ENCODE measurements at regions not wholly inside any gene's neighbourhood (a gene's known extent, or its start where the extent isn't known, plus 50 kb on each side); places are given as distances from the start of the nearest gene placed in this dataset.
"Not testable (repeated sequence)": the region's sequence is repeated elsewhere in the genome, so short reads cannot be mapped to it uniquely, and the experiment has no call there.

DNA sequence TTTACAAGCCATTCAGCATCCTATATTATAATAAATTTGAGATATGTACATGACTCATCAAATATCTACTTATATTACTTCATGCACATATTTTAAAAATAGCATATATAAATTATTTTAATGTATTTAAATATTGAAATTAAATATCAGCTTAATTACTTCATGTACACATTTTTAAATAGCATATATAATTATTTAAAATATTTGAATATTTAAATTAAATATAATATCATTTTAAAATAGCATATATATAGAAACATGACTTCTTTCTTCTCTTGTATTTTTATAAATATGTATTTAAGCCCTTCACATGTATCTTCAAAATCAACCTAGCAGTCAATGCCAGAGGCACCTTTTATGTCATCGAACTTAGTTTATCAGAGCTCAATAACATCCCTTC is 298.8 kb upstream of the DSEL start:
- no peak for DNase-seq

DNA sequence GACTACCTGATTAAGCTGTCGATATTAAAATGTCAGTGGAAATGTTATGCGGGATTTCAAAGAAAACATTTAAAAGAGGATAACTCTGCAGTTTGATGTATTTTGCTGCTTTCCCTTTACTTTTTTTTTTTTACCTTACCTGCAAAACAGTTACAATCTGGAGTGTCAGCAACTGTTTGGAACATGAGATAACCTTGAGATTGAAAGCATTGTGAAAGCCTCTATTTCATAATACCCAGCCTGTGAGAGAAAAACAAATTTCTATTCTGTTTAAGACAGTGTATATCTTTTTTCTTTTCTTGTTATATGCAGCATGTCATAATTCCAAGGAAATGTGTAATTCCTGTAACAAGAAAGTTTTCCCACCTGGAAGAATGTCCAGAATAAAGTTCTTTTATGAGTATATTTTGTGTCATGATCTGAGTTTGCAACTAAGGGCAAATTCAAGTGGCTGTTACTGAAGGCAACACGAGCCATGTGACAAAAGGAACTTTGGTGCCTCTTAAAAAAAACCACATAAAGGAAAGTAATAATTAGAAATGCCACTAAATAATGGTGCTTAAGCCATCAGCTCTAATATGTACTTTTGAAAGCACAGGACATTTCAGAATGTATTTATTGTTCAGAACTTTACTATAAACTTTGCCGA is 297.0 kb upstream of the DSEL start:
- DNase-seq = no peak

DNA sequence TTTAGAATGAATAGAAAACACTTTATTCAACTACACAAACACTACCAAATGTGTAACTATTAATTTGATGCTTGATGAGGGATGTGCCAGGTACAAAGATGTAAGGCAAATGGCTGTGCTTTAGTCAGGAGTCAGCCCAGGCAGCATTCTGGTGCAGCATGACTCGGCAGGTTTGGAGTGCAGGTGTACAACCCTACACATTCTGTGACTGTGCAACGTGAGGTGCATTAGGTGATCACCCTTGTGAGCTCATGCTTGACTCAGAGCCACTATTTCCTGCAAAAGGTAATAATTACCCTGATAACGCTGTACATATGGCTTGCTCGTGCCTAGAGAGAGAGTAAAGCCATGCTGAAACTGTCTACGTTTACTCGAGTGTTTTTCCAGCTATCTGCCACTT is 288.7 kb upstream of the DSEL start:
- DNase-seq = no peak

DNA sequence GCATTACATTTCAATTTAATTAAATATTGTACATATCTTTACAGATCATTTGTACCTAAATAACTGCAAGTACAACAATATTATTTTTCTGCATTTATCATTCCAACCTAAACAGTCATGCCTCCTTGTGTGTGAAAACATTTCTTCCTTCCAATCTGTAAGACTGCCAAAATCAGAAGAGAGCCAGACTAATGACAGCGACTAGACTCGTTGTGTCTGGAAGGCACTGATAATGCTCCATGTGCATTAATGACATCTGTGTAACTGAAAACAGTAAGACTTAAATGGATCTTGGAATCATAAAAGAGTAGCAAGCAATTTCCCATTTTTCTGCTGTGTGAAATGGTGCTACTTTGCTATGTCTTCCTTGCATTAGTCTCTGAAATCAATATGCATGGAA is 278.0 kb upstream of the DSEL start:
- DNase-seq = no peak

DNA sequence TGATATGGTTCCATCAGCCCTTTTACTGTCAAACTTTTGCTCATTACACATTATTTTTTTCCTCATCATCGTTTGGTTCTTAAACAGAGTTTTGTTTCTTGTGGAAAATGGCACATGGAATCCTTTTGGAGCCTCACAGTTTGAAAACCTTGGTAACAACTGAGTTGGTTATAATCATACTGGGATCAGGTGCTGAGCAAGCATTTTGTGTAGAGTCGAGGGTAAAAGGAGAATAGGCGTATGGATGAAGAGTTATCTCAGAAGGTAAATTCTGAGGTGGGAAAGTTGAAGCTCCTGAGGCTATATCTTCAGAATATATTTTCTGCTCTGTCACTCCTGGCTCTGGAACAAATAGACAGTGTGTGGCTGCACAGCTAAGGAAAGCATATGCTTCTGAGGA is 274.0 kb upstream of the DSEL start:
- no peak for DNase-seq

DNA sequence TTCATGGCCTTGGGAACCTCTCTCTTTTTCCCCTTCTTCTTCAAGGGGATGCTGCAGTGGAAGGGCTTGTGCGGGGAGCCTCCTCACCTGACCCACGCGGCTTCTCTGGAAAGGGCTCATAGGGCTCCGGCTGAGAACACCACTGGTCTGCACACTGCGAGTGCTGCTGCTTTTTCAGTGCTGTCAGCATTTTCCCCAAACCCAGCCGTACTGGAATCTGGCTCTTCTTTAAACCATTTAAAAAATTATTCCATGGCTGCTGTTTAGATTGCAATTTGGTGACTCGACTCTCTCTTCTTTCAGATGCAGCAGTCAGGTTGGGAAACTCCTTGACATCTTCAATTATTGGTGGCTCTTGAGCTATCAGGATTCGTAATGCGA is 272.6 kb upstream of the DSEL start:
- DNase-seq = no peak

DNA sequence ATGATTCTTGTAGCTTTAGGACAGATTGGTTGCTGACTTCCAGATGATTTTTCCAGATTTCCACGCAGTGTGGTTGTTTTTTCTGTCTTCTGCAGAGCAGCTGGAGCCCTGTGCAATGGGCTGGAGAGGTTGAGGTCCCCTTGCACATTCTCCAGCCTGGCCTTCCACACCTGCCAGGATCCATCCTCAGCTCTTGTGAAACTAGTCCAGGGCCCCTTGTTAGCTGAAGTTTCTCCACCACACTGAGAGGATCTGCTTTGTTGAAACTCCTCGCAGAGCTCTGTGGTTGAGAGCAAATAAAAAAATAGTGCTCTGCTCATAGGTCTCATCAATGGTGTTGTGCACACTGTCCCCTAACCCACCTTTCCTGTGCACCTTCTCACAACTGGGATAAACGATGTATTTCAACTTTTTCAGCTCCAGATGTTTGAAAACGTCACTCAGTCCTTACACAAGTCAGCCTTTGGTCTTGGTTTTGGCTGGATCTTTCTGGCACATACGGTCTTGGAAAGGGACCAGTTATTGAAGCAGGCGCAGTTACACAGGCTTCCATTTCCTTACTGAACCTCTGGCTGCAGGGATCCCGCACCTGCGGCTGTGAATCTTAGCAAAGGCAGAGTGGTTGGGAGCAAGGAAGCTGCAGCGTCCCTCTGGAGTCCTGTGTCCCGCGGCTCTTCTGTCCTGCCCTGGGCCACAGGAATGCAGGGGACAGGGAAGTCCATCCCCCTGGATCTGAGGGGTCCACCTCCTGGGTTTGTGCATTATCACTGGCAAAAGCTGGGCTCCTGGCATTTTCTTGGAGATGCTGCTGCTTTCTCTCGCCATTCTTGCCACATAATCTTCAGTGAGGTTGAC is 272.0 kb upstream of the DSEL start:
- no peak for DNase-seq

DNA sequence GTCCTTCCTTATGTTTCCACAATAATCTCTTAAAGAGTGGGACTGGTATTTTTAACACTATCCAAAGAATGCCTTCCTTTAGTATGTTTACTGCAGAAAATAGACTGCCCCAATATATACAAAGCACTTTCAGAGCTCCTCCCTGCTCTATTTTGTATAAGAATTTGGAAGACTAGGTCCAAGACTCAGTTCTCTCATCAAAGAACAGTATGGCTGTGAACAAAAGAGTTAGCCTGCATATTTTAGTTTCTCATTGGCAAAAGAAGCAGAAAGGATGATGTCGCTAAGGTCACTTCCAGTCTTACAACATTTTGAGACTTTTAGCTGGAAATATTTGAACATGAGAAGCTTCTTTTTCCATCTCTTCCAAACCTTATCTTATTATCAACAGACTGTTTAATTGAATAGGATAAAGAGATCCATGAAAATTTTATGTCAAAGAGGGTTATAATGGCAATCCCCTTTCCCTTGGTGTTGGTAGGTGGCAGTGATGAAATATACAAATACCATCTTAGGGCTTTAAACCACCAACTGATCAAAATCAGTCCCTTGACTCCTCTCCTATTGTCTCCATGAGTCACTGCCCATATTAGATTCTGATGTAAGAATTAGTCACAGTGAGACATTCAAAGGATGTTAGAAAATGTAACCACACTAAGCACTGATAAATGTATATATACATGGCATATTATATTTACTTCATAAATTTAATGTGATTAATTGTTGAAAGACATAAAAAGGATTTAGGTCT is 266.9 kb upstream of the DSEL start:
- no peak for DNase-seq

DNA sequence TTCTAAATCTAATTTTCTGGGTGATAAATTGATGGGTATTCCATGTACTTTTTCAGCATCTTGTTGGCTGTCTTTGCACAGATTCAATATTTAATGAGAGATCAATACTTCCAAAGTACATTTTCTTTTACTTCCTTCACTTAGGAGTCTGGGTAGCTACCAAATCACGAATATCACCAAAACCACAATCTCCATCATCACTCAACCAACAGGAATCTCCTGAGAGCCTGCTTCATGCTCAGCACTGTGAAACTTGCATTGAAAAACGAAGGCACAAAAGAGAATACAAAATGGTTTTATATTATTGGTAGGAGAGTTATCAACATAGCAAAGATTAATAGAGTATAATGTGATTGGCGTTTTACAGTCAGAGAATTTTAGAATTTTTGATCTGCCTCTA is 261.5 kb upstream of the DSEL start:
- no peak for DNase-seq

DNA sequence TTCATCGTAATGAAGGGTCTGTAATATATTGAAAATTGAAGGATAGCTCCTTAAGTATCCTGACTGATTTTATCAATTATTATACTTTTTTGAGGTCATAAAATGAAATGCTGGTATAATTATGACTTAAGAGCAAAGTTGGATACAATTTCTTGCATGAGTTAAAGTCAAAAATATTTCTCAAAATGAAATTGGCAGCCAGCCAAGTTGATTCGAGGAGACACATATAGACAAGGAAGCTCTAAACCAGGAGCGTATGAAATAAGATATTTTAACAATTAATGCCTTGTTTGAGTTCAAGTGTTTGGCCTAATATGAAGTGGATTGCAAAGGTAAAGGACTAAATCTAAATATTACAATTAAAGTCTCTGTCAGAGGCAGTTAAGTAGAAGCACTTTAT is 260.4 kb upstream of the DSEL start:
- no peak for DNase-seq

DNA sequence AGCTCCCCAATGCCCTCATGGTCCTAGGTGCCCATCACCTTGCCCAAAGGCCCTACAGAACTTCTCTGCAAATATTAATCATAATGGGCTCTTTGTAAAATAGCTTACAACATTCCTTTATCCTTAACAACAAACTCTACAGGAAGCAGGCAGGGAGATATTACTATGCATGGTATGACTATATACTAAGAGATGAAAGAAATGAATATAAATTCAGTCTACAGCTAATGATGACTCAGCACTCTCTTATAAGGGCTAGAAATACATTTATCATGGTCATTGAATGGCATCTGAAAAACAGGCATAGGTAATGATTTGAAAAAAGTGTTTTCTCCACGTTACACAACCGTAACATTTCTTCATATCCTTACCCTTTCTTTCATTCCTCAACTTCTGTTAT is 254.8 kb upstream of the DSEL start:
- DNase-seq = no peak

DNA sequence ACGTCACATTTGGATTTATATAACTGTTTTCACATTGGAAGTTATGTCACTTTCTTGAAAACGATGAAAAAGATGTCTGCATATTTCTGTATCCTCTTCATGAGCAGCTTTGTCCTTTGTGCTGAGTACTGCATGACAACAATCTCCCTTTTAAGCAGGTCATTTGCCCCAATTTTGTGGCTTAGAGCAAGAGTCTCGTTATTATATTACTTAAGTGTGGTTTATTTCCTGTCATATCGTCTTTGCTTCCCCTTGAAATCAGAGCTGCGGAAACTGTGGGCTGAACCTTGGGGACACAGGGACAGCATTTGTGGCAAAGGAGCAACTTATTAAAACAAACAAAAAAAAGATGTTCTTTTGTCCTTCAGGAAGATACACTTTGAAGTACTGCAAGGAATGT is 254.0 kb upstream of the DSEL start:
- no peak for DNase-seq

DNA sequence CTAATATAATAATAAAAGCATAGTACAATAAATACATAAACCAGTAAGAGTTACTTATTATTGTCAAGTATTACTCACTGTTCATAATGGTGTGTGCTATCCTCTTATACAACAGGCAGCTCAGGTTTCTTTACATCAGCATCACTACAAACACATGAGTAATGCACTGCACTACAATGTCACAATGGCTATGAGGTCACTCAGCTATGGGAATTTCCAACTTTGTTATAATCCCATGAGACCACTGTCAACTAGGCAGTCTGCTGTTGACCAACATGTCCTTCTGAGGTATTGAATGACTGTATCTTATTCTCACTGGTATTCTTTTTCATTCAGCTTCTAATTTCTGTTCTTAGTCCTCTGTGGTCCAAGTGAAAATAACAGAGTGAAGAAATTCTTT is 250.4 kb upstream of the DSEL start:
- no peak for DNase-seq

DNA sequence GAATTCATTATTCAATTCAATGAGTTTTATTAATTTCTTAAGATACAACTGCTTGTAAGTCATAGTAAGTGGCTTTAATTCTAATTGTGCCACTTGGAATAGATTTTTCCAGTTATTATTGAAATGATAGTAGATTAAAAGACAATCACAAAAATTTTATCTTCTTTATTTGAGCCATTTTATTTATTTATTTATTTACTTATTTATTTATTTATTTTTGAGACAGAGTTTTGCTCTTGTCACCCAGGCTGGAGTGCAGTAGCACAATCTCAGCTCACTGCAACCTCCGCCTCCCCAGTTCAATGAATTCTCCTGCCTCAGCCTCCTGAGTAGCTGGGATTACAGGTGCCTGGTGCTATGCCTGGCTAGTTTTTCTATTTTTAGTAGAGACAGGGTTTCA is 235.7 kb upstream of the DSEL start:
- not testable (repeated sequence) for DNase-seq

DNA sequence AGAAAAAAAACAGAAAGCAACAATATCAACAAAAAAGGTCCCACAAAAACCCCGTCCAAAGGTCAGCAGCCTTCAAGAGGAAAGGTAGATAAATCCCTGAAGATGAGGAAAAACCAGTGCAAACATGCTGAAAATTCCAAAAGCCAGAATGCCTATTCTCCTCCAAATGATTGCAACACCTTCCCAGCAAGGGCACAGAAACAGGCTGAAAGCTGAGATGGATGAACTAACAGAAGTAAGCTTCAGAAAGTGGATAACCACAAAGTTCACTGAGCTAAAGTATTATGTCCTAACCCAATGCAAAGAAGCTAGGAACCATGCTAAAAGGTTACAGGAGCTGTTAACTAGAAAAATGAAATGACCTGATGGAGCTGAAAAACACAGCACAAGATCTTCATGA is 226.4 kb upstream of the DSEL start:
- DNase-seq = no peak

DNA sequence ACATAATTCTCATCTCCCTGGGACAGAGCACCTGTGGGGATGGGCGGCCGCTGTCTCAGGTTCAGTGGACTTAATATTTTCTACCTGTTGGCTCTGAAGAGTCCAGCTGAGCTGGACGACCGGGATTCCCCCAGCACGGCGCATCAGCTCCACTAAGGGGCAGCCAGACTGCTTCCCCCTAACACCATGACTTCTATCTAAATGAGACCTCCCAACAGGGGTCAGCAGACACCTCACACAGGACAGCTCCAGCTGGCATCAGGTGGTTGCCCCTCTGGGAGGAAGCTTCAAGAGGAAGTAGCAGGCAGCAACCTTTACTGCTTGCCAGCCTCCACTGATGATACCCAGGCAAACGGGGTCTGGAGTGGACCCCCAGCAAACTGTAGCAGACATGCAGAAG is 226.0 kb upstream of the DSEL start:
- no peak for DNase-seq

DNA sequence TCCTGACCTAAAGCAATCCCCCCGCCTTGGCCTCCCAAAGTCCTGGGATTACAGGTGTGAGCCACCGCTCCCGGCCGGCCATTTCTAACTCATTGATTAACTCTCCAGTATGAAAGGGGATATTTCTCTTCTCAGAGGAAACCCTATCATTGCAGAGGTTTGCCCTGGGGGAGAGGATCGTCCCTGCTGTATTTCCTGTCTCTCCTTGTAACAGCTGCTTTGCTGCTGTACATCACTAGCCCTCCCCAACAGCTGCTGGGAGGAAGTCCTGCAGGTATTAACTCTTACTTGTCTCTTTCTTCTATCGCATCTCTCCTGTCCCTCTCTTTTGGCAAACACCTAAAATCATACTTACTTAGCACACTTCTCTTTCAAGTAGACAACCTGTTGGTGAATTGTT is 219.0 kb upstream of the DSEL start:
- DNase-seq = no peak

DNA sequence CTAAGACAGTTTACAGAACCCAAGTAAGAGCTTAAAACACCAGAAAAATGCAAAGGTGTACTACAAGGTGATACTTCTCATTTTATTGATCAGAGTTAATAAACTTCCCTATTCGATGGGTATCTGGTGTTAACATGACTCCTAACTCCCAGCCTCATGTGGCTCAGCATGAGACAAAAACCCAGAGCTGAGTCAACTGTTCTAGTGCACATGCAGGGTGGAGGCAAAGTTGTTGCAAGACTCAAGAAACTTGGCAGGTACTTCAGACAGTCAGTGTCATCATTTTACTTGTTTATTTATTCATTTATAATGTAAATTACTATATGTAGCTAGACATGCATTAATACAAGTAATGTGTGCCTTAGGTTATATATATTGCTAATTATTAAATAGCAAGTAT is 216.6 kb upstream of the DSEL start:
- DNase-seq = no peak

DNA sequence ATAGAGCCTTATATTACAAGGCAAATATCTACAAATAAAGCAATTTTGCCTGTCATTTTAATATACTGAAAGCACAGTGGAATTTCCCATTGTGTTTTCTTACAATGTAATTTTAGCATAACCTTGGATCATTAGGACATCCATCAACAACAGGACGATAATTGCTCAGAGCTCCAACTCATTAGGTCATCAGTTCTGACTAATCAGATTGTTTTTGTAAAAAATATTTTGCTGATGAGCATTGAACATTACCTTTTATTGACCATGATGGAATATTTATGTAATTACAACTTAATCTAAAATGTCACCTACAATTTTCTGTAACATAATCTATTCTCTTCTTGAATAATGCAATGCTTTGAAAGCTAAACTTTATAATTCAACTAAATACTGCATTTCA is 215.3 kb upstream of the DSEL start:
- no peak for DNase-seq

DNA sequence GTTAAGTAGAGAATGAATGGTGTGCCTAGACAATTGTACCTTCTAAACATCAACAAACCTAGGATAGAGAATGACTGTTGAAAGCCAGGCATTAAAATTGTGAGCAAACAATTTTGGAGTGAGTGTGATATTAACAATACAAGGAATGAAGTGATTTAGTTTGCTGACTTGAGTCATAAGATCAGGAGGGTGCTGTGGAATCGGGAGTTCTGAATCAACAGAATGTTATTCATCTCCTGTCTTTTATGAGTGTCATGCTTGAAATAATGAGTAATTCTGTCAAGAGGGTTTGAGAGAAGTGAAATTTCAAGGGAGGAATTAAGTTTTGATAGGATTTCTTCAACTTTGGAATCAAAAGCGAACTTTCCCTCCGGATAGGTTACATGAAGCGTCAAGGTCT is 214.4 kb upstream of the DSEL start:
- no peak for DNase-seq

DNA sequence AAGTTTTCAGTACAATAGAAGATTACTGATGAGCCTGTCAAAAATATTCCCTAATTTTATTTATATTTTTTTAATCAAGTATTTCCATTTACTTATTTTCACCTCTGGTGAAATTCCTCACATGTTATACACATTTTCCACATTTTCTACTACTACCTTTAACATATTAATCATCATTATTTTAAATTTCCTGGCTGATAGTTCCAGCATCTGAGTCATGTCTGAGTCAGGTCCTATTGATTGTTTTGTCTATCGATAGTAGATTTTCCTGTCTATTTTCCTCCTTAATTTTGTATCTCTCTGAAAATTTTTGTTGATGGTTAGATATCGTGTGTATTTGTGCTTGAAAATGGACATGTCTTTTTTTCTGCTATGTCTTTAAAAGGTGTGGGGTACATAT is 211.8 kb upstream of the DSEL start:
- no peak for DNase-seq

DNA sequence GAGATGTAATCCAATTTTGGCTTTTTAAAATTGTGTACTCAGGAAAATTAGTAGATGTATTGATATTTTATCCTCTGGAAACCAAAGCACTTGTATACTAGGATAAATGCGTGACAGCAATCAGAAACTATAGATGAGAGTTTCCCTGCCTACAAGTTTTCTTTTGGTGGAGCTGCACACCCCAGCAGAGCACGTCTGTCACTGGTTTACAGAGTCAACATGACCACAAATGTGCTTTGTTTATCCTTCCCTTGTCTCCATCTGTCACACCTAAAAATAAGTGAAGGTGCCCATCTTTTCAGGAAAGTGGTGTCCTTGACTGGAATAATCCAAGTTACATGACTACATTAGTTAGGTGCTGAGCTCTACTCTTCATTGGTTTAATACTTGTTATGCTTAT is 210.4 kb upstream of the DSEL start:
- no peak for DNase-seq

DNA sequence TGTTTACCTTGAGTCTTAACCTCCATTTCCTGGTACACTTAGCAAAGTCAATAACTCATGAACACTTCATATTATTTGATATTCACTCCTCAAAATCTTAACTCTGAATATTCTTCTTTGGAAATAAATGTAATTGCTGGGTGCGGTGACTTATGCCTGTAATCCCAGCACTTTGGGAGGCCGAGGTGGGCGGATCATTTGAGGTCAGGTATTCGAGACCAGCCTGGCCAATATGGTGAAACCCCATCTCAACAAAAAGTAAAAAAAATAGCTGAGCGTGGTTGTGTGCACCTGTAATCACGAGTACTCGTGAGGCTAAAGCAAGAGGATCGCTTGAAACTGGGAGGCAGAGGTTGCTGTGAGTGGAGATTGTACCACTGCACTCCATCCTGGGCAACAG is 201.3 kb upstream of the DSEL start:
- DNase-seq = no peak

DNA sequence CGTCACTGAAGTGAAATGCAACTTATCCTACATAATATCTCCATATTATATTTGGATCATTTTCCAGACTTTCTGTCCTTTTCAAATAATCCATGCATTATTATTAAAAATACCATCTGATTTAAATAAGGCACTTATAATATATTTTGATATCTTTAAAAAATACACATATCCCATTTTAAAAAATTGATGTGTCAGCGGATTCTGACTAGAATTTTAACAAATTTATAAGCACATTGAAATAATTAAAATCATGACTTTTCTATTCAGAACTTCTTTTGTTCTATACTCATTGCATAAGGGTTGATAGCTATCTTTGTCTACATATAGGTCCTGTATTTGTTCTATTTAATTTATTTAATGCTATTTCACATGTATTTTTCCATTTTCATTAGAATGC is 199.0 kb upstream of the DSEL start:
- DNase-seq = no peak
